Amniotic epithelial cell (primary cell): ENCODE measurements at regions not wholly inside any gene's neighbourhood (a gene's known extent, or its start where the extent isn't known, plus 50 kb on each side); places are given as distances from the start of the nearest gene placed in this dataset.
"Not testable (repeated sequence)": the region's sequence is repeated elsewhere in the genome, so short reads cannot be mapped to it uniquely, and the experiment has no call there.

Experiments
- DNase-seq: peaks from one replicate; pipeline ENCODE4 v3.0.0-alpha.2; 2010; ENCODE audit warnings: low read depth

DNA sequence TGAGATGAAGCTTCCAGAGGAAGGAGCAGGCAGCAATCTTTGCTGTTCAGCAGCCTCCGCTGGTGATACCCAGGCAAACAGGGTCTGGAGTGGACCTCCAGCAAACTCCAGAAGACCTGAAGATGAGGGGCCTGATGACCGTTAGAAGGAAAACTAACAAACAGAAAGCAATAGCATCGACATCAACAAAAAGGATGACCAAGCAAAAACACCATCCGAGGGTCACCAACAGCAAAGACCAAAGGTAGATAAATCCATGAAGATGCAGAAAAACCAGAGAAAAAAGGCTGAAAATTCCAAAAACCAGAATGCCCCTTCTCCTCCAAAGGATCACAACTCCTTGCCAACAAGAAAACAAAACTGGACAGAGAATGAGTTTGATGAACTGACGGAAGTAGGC, 235.9 kb upstream of the NSMCE3 start:
- not testable (repeated sequence) for DNase-seq

GRCh38 chr15:29490747-29491471, 221.3 kb upstream of the NSMCE3 start:
- DNase-seq = no peak

GRCh38 chr15:29480949-29481348, 211.3 kb upstream of the NSMCE3 start:
- no peak for DNase-seq

DNA sequence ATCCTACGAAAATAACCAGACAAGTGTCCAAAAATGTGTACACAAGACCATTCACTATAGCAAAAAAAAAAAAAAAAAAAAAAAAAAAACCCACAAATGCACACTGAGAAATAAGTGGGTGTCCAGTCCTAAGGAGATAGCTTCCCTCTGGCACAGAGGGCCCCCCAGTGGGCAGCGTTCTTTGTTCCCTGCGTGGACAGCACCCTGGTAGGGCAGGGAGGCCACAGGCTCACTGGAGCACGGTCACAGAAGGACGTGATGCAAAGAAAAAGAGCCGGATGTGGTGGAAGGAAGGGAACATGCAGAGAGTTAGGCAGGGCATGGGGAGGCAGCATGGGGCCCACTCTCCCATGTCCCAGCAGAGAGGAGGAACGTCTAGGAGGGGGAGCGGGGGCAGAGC, 210.7 kb upstream of the NSMCE3 start:
- DNase-seq = no peak

- DNase-seq = no peak
Observed at GRCh38 chr15:29477256-29477655, 207.6 kb upstream of the NSMCE3 start.

DNA sequence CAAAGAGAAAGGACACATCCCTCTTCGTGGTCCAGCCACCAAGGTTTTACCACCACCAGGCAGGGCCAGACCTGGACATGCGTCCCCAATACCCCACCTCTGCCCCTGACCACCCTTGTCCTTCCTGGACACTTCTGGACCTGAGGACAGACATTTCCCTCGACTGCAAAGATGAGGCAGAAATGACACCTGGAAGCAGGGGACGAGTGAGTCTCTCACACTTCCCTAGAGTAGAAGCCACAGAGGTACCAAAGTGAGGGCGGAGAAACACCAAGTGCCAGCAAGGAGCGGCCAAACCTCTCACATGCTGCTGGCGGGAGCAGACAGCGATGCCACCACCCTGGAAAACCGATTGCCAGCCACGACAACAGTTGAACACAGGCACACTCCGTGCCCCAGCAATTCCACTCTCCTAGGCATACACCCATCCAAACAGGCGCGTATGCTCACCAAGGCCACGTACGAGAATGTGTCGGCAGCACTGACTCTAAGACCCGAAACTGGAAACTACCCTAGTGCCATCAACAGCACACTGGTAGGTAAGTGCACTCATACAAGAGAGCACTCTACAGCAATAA, 207.0 kb upstream of the NSMCE3 start:
- DNase-seq = no peak

DNA sequence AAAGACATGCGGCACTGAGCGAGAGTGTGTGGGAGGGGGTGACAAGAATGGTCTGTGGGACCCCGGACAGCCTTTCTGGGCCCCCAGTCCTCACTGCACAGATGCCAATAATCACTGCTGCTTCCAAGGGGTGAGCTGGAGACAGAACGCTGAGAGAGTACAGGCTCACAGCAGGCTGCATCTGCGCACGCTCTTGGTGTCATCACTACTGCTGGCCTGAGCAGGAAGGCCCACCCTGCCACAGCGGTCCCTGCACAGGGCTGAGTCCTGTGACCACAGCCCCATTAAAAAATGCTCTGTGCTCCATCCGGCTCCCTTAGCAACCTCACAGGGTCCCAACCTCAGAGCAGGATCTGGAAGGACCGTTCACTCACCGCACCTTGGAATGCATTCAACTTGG, 205.5 kb upstream of the NSMCE3 start:
- DNase-seq = no peak

- no peak for DNase-seq
Observed at GRCh38 chr15:29473621-29474105, 204.0 kb upstream of the NSMCE3 start.

DNA sequence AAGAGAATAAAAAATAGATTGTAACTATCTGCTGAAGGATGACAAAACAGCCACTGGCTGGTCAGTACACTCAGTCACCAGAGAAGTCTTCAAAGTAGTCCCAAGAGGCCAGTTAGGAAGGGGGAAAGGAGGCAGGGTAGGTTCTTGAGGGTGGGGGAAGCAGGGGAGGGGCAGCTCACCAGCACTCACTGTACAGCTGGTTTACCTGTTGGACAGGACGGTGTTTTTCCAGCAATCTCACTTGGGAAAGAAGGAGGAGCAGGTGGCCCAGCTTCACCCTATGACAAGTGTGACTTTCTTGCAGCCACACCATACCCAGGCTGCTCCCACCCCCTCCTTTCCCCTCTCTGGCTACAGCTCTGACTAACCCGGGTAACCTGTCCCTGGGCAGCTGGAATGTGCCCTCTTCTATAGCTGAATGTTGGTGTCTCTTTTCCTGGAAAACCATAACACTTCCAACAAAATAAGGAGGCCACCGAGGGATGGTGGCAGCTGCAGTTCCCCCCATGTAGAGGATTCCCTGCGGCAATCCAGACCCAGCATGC, 203.4 kb upstream of the NSMCE3 start:
- DNase-seq = no peak

GRCh38 chr15:29471757-29472156, 202.1 kb upstream of the NSMCE3 start:
- no peak for DNase-seq

- DNase-seq = no peak
Observed at GRCh38 chr15:29471306-29471705, 201.7 kb upstream of the NSMCE3 start.

GRCh38 chr15:29470794-29471193, 201.2 kb upstream of the NSMCE3 start:
- DNase-seq = no peak

GRCh38 chr15:29470311-29470710, 200.7 kb upstream of the NSMCE3 start:
- DNase-seq = no peak

DNA sequence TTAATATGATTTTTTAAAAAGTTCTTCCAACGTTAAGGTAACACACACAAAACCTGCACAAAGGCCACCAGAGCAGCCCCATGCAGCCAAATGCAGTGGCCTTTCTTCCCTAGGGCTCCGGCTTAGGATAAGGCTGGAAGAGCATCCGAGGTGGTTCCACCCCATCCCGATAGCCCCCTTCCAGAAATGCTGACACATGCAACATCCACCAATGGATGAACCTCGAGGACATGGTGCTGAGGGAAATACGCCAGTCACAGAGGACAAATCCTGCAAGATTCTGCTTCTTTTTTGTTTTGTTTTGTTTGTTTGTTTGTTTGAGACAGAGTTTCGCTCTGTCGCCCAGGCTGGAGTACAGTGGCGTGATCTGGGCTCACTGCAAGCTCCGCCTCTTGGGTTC, 199.3 kb upstream of the NSMCE3 start:
- no peak for DNase-seq

GRCh38 chr15:29467091-29467490, 197.5 kb upstream of the NSMCE3 start:
- no peak for DNase-seq

- DNase-seq = no peak
Observed at GRCh38 chr15:29466292-29466691, 196.7 kb upstream of the NSMCE3 start.

GRCh38 chr15:29465816-29466215, 196.2 kb upstream of the NSMCE3 start:
- no peak for DNase-seq

DNA sequence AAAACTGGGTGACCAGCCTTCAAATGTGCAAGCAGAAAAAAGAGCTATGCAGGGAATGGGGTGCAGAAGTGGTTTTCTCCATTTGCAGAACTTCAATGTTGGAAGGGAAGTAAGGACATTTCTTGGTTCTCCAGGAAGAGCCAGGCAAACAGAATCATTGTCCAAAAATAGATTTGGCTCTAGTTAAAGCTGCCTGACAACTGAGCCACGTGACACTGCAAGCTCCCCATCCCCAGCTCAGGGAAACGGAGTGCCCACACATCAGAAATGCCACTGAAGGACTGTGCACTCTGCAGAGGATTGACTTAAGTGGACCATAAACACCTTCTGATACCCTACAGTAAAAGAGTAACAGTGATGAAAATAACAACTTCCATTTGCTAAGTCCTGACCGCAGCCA, 195.6 kb upstream of the NSMCE3 start:
- no peak for DNase-seq

- DNase-seq = no peak
Observed at GRCh38 chr15:29461877-29462276, 192.3 kb upstream of the NSMCE3 start.

GRCh38 chr15:29458361-29458760, 188.7 kb upstream of the NSMCE3 start:
- DNase-seq = no peak

DNA sequence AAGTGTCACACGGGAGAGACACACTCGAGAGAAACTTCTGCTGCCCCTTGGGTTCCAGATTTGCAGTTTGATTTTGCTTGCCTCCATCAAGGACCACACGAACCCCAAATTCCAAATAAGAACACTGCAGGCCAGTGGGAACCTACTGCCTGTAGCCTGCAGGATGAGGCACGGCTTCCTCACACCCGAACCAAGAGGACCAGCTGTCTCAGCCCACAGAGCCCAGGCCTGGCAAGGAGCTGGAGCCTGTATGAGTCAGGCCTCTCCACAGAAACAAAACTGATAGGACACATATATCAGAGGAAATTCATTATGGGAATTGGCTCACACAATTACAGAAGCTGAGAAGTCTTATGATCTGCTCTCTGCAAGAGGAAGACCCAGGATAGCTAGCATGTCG, 188.1 kb upstream of the NSMCE3 start:
- no peak for DNase-seq

- no peak for DNase-seq
Observed at GRCh38 chr15:29456964-29457363, 187.3 kb upstream of the NSMCE3 start.

GRCh38 chr15:29456255-29456654, 186.6 kb upstream of the NSMCE3 start:
- DNase-seq = no peak

DNA sequence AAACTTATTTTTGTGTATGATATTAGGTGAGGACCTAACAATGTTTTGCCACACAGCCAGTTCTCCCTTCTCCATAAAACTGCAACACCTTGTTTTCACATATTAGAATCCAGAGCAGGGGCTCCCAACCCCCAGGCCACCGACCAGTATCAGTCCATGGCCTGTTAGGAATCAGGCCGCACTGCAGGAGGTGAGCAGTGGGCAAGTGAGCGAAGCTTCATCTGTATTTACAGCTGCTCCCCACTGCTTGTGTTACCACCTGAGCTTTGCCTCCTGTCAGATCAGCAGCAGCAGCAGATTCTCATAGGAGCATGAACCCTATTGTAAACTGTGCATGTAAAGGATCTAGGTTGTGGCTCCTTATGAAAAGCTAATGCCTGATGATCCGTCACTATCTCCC, 185.9 kb upstream of the NSMCE3 start:
- no peak for DNase-seq
